ENCODE measurements at regions not wholly inside any gene's neighbourhood (a gene's known extent, or its start where the extent isn't known, plus 50 kb on each side); places are given as distances from the start of the nearest gene placed in this dataset.

DNA sequence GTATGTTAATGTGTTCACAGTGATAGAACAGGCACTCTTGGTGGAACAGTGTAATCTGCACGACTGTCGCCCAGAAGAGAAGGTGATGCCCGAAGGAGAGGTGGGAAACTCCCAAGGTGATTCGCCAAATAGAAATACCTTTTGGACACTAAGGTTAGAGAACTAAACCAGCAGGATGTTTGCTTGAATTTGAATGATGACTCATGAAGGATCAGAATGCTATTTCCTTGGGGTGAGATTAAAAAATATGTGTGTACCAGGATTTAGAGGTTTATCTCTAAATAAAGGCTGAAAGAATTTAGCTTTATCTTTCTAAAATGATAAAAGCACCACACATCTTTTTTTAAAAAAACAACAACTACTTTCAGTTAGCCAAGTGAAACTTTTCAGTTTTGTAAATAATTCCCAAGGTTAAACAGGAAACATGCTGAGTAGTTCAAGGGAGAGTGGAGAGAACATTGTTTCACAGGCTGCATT, 297.4 kb upstream of the TAS2R1 start:
- no peak overlapping the region for H3K4me3 ChIP-seq (ENCODE audit: low read depth, low read length)
- TF ChIP-seq CTCF (IDR thresholded peaks at IDR 0.05; ENCODE audit: low read depth, low read length) = no peak

- TF ChIP-seq CTCF (IDR thresholded peaks at IDR 0.05; ENCODE audit: low read depth, low read length) = no peak
- H3K4me3 ChIP-seq (ENCODE audit: low read depth, low read length) = no peak overlapping the region
Observed at GRCh38 chr5:9927106-9927505, 297.0 kb upstream of the TAS2R1 start.

DNA sequence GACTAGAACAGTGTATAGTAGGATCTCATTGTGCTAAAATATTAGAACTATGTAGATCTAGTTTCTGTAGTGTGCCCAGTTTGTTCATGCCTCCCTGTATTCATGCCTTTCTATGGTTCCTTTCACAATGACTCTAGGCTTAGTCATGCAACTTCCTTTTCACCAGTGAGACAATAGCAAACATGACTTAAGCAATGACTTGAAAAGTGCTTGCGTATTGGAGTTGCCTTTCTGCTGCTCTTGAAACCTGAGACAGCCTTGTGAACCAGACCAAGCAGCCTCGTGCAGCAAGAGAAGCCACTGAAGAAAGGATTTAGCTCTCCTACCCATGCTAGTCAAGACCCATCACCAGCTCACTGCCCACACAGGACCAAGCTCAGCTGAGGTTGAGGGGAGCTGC, 294.5 kb upstream of the TAS2R1 start:
- H3K4me3 ChIP-seq (ENCODE audit: low read depth, low read length) = no peak overlapping the region
- no peak for TF ChIP-seq CTCF (IDR thresholded peaks at IDR 0.05; ENCODE audit: low read depth, low read length)

DNA sequence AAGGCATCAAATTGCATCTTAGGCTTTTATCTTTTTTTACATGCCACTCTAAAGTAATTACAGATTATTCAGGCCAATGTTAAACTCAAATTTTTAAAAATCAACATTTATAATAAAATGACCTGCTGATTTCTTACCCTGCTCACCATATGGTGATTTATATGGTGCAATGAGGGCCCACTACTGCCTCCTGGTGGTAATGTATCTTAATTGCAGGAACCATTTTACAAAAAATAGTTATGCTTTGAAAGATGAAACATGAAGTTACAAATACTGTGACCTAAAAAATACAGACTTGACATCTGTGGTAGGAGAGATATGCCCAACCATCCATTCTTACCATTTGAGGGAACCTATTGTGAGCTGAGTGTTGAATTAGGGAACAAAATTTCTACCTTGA, 292.6 kb upstream of the TAS2R1 start:
- no peak overlapping the region for H3K4me3 ChIP-seq (ENCODE audit: low read depth, low read length)
- no peak for TF ChIP-seq CTCF (IDR thresholded peaks at IDR 0.05; ENCODE audit: low read depth, low read length)

GRCh38 chr5:9920697-9921096, 290.5 kb upstream of the TAS2R1 start:
- TF ChIP-seq CTCF (IDR thresholded peaks at IDR 0.05; ENCODE audit: low read depth, low read length) = no peak
- no peak overlapping the region for H3K4me3 ChIP-seq (ENCODE audit: low read depth, low read length)

- H3K4me3 ChIP-seq (ENCODE audit: low read depth, low read length) = no peak overlapping the region
- no peak for TF ChIP-seq CTCF (IDR thresholded peaks at IDR 0.05; ENCODE audit: low read depth, low read length)
Observed at GRCh38 chr5:9919306-9920030, 289.3 kb upstream of the TAS2R1 start.

DNA sequence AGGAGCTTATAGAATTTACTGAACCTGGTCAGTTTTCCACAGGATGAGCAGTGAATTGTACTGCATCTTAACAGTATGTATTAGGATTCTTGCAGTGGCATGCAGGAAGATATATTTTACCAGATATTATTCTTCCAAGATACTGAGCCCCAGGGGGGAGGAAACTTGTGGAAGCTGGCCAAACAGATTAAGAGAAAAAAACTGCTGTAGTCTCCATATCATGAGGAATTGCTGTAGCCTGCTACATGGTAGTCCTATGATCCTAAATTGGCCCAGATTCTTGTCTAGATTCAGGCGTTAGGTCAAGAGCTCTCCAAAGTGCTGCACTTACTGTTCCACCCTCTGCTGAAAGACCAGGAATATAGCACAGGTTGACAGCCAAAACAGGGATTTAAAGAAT, 275.5 kb upstream of the TAS2R1 start:
- TF ChIP-seq CTCF (IDR thresholded peaks at IDR 0.05; ENCODE audit: low read depth, low read length) = no peak
- no peak overlapping the region for H3K4me3 ChIP-seq (ENCODE audit: low read depth, low read length)

All from WI38 (cell line).